GM10248 (cell line): ENCODE measurements at regions not wholly inside any gene's neighbourhood (a gene's known extent, or its start where the extent isn't known, plus 50 kb on each side); places are given as distances from the start of the nearest gene placed in this dataset.

Experiments
- CTCF ChIA-PET: fragments of 300-600 bp; sonication (Branson Sonifier 250); formaldehyde crosslinking; extraction: SDS; loops from one replicate; lab custom pipeline; 2021; ENCODE audit warnings: antibody characterized with exemption; lab: Yijun Ruan, JAX
- POLR2A ChIA-PET: fragments of 350-650 bp; sonication (Branson Sonifier 250); formaldehyde crosslinking; extraction: SDS; loops from one replicate; lab custom pipeline; 2020; ENCODE audit warnings: antibody characterized with exemption; lab: Yijun Ruan, JAX
- DNase-seq: peaks from one replicate; pipeline ENCODE4 v3.0.0; 2012; ENCODE audit errors: extremely low spot score
- TF ChIP-seq, protein P1 (sequence below): IDR thresholded peaks from 2 replicates; pipeline ENCODE4 v1.5.1; 2012; ENCODE audit warnings: mild to moderate bottlenecking, low read depth; ENCODE audit errors: extremely low read depth, missing control alignments, control extremely low read depth

DNA sequence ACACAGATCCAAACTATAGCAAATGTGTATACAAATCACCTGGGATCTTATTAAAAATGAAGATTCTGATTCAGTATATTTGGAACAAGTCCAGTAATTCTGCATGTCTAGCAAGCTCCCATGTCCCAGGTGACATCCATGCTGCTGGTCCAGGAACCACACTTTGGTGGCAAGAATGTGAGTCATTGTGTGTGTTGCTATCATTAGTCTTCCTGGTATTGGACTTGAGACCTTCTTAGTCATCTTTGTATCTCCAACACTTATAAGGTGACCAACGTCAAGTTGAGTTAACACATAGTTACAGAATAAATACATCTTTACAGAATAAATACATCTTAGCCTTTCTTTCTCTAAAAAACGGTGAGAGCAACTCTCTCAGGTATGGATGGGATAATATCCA, 107.9 kb upstream of the NDUFV2 start:
- CTCF ChIA-PET: no interaction called here
- TF ChIP-seq, protein P1, sequence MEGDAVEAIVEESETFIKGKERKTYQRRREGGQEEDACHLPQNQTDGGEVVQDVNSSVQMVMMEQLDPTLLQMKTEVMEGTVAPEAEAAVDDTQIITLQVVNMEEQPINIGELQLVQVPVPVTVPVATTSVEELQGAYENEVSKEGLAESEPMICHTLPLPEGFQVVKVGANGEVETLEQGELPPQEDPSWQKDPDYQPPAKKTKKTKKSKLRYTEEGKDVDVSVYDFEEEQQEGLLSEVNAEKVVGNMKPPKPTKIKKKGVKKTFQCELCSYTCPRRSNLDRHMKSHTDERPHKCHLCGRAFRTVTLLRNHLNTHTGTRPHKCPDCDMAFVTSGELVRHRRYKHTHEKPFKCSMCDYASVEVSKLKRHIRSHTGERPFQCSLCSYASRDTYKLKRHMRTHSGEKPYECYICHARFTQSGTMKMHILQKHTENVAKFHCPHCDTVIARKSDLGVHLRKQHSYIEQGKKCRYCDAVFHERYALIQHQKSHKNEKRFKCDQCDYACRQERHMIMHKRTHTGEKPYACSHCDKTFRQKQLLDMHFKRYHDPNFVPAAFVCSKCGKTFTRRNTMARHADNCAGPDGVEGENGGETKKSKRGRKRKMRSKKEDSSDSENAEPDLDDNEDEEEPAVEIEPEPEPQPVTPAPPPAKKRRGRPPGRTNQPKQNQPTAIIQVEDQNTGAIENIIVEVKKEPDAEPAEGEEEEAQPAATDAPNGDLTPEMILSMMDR: no peak
- POLR2A ChIA-PET: no interaction called here
- DNase-seq: no peak

DNA sequence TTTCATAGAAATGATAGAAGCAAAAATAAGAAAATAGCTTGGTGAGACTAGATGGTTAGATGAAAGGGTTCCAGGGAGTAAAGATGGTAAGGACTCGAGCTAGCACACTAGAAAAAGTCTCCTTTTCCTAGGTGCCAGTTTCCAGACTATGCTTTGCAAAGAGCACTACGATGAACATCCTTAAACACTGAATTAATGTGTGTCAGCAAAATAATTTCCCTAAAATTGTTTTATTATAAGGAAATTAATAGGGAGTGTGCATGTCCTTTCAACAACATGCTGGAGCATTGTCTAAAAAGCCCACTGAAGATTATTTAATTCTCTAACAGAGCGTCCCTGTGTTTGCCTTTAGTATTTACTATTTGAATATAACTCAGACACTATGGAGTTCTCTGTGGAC, 107.4 kb upstream of the NDUFV2 start:
- TF ChIP-seq, protein P1: no peak
- POLR2A ChIA-PET: no interaction called here
- no peak for DNase-seq
- CTCF ChIA-PET: interaction anchor here (1.6 kb wide), 1 partner anchor 298 kb away, joined by 3 read pairs; no protein-coding TSS in a partner anchor

DNA sequence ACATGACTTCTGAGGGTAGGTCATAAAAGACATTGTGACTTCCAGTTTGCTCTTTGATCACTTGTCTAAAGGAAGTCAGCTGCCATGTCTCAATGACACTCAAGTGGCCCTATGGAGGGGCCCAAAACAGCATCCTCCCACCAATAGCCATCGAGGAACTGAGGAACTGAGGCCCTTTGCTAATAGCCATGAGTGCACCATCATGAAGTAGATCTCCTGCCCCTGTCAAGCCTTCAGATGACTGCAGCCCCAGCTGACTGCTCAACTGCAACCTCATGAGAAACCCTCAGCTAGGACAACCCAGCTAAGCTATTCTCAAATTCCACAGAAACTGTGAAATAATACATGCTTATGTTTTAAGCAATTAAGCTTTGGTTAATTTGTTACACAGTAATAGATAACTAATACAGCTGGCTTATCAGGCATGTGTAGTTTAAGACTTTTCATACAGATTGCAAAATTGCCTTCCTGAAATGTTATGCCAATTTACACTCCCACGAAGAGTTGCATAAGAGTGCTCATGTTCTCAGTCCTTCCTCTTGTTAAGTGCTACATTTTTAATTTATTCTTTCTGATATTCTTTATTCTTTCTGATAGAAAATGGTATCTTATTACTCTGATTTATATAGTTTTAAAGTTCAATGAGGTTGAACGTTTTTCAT, 105.6 kb upstream of the NDUFV2 start:
- ChIA-PET POLR2A (no interaction called here), CTCF (interaction anchor here (2.4 kb wide), 1 partner anchor 9 kb away, joined by 11 read pairs; no protein-coding TSS in a partner anchor)
- TF ChIP-seq, protein P1: no peak
- DNase-seq: no peak

DNA sequence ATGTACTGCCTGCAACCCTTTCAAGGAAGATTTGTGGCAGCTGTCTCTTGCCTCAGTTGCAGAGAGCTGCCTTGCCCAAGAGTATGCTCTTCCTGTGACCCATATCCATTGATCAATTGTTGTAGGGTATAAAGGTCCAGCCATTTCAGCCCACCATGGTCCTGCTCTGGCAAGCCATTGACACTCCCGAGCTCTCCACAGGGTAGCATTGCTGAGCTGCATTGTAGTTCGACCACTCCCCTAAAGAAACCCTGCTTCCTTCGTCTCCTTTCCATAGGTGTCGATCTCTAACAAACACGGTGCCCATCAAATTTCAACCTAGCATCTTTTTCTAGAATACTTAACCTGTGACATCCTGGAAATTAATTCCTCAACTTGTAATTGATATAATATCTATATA, 104.9 kb upstream of the NDUFV2 start:
- TF ChIP-seq, protein P1: no peak
- ChIA-PET POLR2A (no interaction called here), CTCF (interaction anchor here (2.4 kb wide), 1 partner anchor 10 kb away, joined by 11 read pairs; no protein-coding TSS in a partner anchor)
- DNase-seq: no peak

DNA sequence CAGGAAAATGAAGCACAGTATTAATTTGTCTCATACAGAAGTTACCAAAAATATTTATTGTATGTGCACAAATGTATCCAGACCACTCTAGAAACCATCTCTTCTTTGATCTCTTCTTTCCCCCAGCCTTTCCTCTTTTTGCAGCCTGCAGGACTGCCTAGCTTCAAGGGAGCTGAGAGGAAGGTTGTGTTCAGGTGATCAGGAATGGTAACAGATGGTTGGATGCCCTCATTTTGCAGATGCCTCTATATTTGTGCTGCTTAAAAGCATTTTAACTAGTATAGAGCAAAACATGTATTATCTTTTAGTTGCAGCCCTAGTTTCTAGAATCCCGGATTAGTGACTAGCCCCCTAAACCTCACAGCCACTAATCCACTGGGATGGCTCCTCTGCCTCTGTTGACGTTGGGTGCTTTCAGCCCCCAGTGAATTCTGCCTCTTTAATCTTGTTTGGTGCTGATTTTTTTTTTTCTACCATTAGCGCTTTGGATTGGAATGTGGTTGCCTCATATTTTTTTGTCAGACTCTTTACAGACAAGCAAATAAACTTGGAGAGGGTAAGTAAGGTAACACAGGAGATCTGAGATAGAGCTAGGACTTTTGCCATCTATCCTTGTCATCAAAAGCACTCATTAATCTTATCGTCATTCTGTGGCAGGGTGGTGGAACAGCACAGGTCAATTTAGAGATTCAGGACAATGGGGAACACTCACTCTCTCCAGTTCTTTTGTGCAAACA, 103.8 kb upstream of the NDUFV2 start:
- CTCF ChIA-PET: interaction anchor here (1.0 to 4.0 kb wide), 2 partner anchors 10 to 20 kb away, joined by 4 to 21 read pairs; no protein-coding TSS in a partner anchor
- TF ChIP-seq, protein P1: no peak
- no peak for DNase-seq
- POLR2A ChIA-PET: no interaction called here

DNA sequence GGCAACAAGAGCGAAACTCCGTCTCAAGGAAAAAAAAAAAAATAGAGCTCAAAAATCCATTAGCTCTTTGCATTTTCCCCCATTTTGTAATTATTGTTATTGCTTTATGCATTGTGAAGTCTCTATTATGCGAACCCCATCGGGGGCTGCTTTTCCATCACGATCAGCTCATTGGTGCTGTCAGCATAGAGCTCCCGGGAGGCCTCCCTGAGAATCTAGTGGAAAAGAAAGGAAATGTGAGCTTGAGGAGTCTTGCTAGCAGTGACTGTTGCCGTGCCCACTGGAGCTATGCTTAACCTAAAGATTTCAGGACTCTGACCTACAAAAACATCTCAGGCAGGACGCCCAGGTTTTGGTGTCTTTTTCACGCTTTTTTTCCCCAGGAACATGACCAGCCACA, 102.6 kb upstream of the NDUFV2 start:
- no peak for DNase-seq
- TF ChIP-seq, protein P1: no peak
- POLR2A ChIA-PET: no interaction called here
- CTCF ChIA-PET: interaction anchor here (1.0 to 4.0 kb wide), 2 partner anchors 11 to 21 kb away, joined by 4 to 21 read pairs; no protein-coding TSS in a partner anchor
